Left colon (tissue), 2 donors: ENCODE measurements at regions not wholly inside any gene's neighbourhood (a gene's known extent, or its start where the extent isn't known, plus 50 kb on each side); places are given as distances from the start of the nearest gene placed in this dataset.
A peak's percentile ranks its signal among the peaks of the same experiment; 100 is the strongest.
"Not testable (repeated sequence)": the region's sequence is repeated elsewhere in the genome, so short reads cannot be mapped to it uniquely, and the experiment has no call there.

Experiments used
- ATAC-seq: fragments of 200-7000 bp; cut with Tn5 transposase; one replicate; pipeline ENCODE4 v1.9.1; 2020; ENCODE audit warnings: mild to moderate bottlenecking, moderate library complexity
- DNase-seq, 2 donors: peaks; one replicate each; pipeline ENCODE4 v3.0.0-alpha.2; 2020
- intact Hi-C, 2 donors: fragments of 100-400 bp; cut with DNase I in 1 of 2; cut with micrococcal nuclease in 1 of 2; formaldehyde crosslinking; loops; one replicate each; pipeline versions ENCODE4 v1.11.2 to v1.14.0; 2022; cut with DNase I, micrococcal nuclease
- donor health status: DM: no; HTN: no; CAD: no.
- donor health status: DM: yes; HTN: yes; CAD: no.

- intact Hi-C loops, ATAC-seq, DNase-seq: not testable (repeated sequence)
These were observed 200.8 kb downstream of the LIPI start for GRCh38 chr21:14009990-14010389.

DNA sequence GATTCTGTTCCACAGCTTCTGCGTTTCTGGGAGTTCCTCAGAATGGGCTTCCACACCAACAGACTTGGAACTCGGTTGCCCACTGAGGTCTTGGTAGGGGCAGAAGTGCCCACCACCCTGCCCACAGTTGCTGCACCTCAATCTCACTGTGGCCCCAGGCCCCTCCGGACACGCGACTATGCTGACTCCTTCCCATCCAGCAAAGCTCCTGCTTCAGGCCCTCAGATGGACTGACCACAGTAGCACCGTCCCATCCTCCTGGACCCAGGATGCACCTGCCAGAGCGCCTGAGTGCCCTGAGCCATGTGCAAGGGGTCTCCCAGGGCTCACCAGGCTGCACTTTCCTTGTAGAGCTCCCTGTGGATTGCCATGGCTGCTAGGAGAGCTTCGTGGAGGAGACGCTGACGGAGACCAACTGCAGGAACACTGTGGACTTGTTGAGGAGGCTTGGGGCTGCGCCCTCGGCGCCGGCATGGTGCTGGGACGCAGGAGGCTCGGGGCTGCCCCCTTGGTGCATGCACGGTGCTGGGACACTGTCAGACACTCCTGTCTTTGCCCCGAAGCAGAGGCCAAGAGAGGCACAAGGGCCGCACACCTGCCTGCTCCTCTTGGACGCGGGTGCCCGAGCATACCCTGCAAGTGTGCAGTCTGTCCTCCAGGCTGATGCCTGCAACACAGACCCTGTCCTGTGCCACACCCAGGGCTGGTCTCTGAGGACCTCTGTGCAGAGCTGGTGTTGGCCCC is 201.3 kb downstream of the LIPI start:
- DNase-seq, intact Hi-C loops, ATAC-seq: not testable (repeated sequence)

DNA sequence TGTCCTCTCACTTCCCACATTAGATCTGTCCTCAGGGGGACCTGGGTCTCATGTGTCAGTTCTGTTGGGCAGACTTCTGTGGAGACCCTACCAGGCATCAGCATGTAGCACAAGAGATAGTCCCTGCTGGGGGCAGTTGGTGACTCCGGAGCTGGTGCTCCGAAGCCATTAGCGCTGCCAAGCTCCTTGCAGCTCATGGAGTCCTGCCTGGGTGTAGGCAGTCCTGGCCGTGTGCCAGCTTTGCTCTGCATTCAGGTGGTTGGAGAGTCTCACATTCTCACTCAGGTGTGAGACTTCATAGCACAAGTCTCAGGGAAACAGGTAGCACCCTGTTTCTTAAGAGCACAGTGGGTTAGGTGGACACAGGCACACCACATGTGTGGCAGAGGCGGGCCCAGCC is 202.3 kb downstream of the LIPI start:
- ATAC-seq, DNase-seq, intact Hi-C loops: not testable (repeated sequence)

GRCh38 chr21:14008006-14008405 is 202.7 kb downstream of the LIPI start:
- ATAC-seq, DNase-seq, intact Hi-C loops: not testable (repeated sequence)

DNA sequence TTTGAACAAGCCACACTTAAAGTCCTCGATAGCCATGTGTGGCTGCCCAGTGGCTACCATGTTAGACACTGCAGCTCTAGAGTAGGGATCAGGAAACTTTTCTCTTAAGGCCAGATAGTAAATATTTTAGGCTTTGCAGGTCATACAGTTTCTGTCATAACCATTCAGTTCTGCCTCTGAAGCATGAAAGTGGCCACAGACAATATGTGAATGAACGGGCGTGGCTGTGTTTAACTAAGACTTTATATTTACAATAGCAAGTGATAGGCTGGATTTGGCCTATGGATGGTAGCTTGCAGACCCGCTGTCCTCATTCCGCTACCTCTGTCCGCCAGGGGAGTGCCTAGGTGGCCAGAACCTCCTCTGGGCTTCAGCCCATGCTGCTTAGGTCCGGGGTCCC is 204.6 kb downstream of the LIPI start:
- DNase-seq, intact Hi-C loops: not testable (repeated sequence)
- ATAC-seq, result peak; percentile 71

DNA sequence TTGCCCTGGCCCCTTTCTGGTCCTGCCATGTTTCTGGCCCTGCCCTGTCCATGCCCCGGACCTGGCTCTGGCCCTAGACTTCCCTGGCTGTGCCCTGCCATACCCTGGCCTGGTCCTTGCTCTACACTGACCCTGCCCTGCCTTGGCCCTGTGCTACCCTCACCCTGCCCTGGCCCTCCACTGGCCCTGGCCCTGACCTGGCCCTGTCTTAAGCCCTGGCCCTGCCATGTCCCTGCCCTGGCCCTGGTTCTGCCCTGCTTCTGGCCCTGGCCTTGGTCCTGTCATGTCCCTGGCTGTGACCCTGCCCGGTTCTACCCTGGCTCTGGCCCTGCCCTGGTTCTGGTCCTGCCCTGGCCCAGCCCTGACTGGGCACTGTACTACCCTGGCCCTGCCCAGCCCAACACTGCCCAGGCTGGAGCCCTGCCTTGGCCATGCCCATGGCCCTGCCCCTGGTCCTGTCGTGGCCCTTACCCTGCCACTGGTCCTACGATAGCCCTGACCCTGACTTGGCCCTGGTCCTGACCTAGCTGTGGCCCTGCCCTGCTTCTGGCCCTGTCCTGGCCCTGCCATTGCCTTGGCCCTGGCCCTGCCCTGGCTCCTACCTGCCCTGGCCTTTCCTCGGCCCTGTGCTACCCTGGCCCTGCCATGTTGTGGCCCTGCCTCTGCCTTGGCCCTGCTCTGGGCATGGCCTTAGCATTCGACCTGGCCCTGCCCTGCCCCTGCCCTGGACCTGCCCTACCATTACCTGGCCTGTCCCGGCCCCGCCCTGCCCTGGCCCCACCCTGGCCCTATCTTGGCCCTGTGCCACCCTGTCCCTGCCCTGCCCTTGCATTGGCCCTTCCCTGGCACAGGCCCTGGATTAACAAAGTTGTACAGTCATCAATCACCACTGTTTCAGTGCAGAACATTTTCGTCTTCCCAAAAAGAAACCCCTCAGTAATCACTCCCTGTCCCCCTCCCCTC is 223.5 kb downstream of the LIPI start:
- peak; percentile 65 to 76 for DNase-seq
- peak; percentile 97 for ATAC-seq
- intact Hi-C loops, result not testable (repeated sequence)

DNA sequence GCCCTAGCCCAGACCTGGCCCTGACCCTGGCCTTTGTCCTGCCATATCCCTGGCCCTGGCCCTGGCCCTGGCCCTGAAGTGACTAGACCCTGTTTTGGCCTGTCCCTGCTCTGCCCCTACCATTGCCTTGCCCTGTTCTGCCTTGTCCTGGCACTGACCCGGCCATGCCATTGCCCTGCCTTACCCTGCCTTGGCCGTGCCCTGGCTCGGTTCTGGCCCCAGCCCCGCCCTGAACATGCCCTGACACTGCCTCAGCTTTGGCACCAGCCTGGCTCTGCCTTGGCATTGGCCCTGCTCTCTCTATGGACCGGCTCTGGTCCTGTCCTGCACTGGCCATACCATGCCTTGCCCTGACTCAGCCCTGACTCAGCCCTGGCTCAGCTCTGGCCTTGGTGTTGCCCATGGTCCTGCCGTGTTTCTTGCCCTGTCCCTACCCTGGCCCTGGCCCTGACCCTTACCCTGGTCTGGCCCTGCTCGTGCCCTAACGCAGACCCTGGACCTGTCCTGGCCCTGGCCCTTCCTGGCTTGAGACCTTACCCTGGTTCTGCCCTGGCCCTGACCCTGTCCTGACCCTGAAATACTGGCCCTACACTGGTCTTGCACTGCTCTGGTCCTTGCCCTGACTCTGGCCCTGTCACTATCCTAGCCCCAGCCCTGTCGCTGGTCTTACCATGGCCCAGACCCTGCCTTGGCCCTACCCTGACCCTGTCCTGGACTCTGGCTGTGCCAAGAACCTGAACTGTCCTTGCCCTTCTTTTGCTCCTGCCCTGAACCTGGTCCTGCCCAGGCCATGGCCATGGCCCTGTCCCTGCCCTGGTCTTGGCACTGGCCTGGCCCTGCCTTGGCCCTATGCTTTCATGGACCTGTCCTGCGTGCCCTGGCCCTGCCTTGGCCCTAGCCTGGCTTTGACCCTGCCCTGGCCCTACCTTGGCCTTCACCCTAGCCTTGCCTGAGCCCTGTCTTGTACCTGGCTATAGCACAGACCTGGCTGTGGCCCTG is 224.6 kb downstream of the LIPI start:
- ATAC-seq, result peak; percentile 3
- DNase-seq, intact Hi-C loops: not testable (repeated sequence)

GRCh38 chr21:13985137-13985864 is 225.5 kb downstream of the LIPI start:
- intact Hi-C loops, ATAC-seq, DNase-seq: not testable (repeated sequence)

DNA sequence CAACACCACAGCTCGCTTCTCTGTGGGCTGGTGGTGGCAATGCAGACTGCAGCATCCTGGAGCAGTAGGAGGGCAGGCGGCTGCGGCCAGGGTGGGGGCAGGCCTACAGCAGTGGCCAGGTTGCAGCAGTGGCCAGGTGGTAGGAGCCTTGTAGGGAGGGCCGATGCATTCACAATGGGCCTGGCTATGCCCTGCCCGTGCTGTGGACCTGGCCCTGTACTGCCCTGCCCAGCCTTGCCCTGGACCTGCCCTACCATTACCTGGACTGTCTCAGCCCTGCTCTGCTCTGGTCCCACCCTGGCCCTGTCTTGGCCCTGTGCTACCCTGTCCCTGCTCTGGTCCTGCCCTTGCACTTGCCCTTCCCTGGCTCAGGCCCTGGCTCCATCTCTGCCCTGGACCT is 226.0 kb downstream of the LIPI start:
- DNase-seq, ATAC-seq, intact Hi-C loops: not testable (repeated sequence)

DNA sequence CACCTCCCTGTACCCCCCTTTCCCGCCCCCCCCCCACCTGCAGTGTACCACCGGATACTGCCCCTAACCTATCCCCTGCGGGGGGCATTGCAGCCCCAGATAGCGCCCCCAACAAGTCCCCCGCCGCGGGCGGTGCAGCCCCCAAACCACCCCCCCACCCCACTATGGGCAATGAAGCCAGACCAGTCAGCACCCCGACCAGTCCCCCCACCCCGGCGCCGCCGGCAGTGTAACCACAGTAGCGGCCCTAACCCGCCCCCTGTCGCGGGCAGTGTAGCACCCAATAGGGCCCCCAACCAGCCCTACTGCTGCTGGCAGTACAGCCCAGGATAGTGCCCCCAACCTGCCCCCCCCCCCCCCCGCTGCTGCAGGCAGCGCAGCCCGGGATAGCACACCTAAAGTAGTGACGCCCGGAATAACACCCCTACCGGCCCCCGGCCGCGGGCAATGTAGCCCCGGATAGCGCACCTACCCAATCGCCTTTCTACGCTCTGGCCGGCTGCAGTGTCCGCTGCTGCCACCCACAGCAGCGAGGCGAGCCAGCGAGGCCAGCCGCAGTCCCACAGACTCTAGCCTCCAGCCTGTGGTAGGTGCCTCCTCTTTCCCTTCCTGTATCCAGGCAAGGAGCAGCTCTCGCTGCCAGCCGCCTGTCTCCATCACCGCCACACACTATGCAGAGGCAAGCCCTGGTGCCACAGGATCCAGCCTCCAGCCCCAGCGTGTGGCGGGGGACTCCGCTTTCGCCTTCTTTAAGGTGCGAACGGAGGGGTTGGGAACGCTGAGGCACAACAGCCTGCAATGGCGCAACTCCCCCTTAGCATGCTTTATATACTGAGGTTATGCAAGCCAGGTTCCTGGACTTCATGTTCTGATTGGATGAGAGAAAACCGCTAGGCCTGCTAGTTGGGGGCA is 229.3 kb downstream of the LIPI start:
- DNase-seq, intact Hi-C loops, ATAC-seq: not testable (repeated sequence)

DNA sequence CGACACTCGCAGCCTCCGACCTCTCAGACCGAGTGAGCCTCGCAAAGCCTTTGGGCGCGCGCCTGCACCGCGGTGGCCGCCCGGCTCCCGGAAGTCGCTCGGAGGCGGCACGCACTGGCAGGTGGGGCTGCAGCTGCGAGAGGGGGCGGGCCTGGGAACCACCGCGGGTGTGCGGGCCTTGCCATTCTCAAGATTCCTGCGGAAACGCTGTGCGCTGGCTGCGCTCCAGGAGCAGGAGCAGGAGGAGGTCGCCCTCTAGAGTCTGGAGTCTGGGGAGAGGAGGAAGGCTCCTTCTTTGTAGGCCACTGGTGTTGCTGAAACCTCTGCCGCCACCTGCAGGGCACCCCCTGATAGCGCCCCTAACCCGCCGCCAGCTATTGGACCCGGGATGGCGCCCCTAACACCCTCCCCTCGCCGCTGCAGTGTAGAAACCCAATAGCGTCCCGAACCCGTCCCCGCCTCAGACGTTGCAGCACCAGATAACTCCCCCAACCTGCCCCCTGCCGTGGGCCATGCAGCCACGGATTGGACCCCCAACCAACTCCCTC is 230.6 kb downstream of the LIPI start:
- DNase-seq (peak; percentile 84 to 90), ATAC-seq (peak; percentile 96)
- intact Hi-C loops, result not testable (repeated sequence)

- DNase-seq (peak in 1 of 2 donors; percentile 32), ATAC-seq (peak; percentile 39)
- intact Hi-C loops, result not testable (repeated sequence)
These were observed 231.1 kb downstream of the LIPI start for GRCh38 chr21:13979608-13980007.

GRCh38 chr21:13974582-13974981 is 236.2 kb downstream of the LIPI start:
- ATAC-seq, intact Hi-C loops, DNase-seq: not testable (repeated sequence)

- intact Hi-C loops, DNase-seq, ATAC-seq: not testable (repeated sequence)
These were observed 240.9 kb downstream of the LIPI start for GRCh38 chr21:13969853-13970252.

GRCh38 chr21:13969002-13969401 is 241.8 kb downstream of the LIPI start:
- intact Hi-C loops, DNase-seq, ATAC-seq: not testable (repeated sequence)

- DNase-seq, ATAC-seq, intact Hi-C loops: not testable (repeated sequence)
These were observed 247.5 kb downstream of the LIPI start for GRCh38 chr21:13963259-13963658.
